Ramos (cell line): ENCODE measurements at regions not wholly inside any gene's neighbourhood (a gene's known extent, or its start where the extent isn't known, plus 50 kb on each side); places are given as distances from the start of the nearest gene placed in this dataset.

Experiments used
- in situ Hi-C: fragments of 300-500 bp; cut with MboI; formaldehyde crosslinking; loops from one replicate; pipeline ENCODE4 v1.14.3; 2022; ENCODE audit warnings: low sequenced_read_pairs; ENCODE audit not compliant: unreplicated experiment

- in situ Hi-C loops, result no loop called here
Measured at GRCh38 chr5:96083361-96083881, 121.8 kb upstream of the ELL2 start.

- in situ Hi-C loops, result no loop called here
Measured at GRCh38 chr5:96081276-96081858, 119.7 kb upstream of the ELL2 start.

GRCh38 chr5:96080557-96080956, 118.9 kb upstream of the ELL2 start:
- in situ Hi-C loops, result no loop called here

GRCh38 chr5:96079962-96080361, 118.3 kb upstream of the ELL2 start:
- in situ Hi-C loops, result no loop called here

- in situ Hi-C loops, result no loop called here
Measured at GRCh38 chr5:96079075-96079474, 117.4 kb upstream of the ELL2 start.

GRCh38 chr5:96076451-96076850, 114.8 kb upstream of the ELL2 start:
- in situ Hi-C loops, result no loop called here

GRCh38 chr5:96075579-96076289, 114.1 kb upstream of the ELL2 start:
- in situ Hi-C loops, result no loop called here

- in situ Hi-C loops, result no loop called here
Measured at GRCh38 chr5:96074870-96075269, 113.2 kb upstream of the ELL2 start.

- in situ Hi-C loops, result no loop called here
Measured at GRCh38 chr5:96074460-96074859, 112.8 kb upstream of the ELL2 start.

- in situ Hi-C loops, result no loop called here
Measured at GRCh38 chr5:96072791-96073165, 111.1 kb upstream of the ELL2 start.

GRCh38 chr5:96072138-96072790, 110.6 kb upstream of the ELL2 start:
- in situ Hi-C loops, result no loop called here

GRCh38 chr5:96070622-96071225, 109.1 kb upstream of the ELL2 start:
- in situ Hi-C loops, result no loop called here

- in situ Hi-C loops, result no loop called here
Measured at GRCh38 chr5:96067894-96068614, 106.4 kb upstream of the ELL2 start.

GRCh38 chr5:96067251-96067650, 105.6 kb upstream of the ELL2 start:
- in situ Hi-C loops, result no loop called here

- in situ Hi-C loops, result no loop called here
Measured at GRCh38 chr5:96066386-96066719, 104.7 kb upstream of the ELL2 start.

GRCh38 chr5:96065685-96066385, 104.2 kb upstream of the ELL2 start:
- in situ Hi-C loops, result no loop called here

- in situ Hi-C loops, result no loop called here
Measured at GRCh38 chr5:96064877-96065276, 103.2 kb upstream of the ELL2 start.

- in situ Hi-C loops, result no loop called here
Measured at GRCh38 chr5:96062836-96063235, 101.2 kb upstream of the ELL2 start.

GRCh38 chr5:96058084-96058483, 96.4 kb upstream of the ELL2 start:
- in situ Hi-C loops, result no loop called here
